ENCODE measurements at regions not wholly inside any gene's neighbourhood (a gene's known extent, or its start where the extent isn't known, plus 50 kb on each side); places are given as distances from the start of the nearest gene placed in this dataset.
A peak's percentile ranks its signal among the peaks of the same experiment; 100 is the strongest.

- H3K9me3 Mint-ChIP-seq (ENCODE audit: unreplicated experiment): no peaks in the 10 kb centered on the region
- no peak overlapping the region for H3K27ac Mint-ChIP-seq (ENCODE audit: unreplicated experiment)
- no peak overlapping the region for H3K4me3 Mint-ChIP-seq (ENCODE audit: unreplicated experiment)
- DNase-seq (ENCODE audit: low spot score): no peak
- TF ChIP-seq CTCF (IDR thresholded peaks at IDR 0.05; ENCODE audit: unreplicated experiment): no peak
- H3K36me3 Mint-ChIP-seq (ENCODE audit: low read depth, unreplicated experiment): no peaks in the 10 kb centered on the region
- H3K27me3 Mint-ChIP-seq (ENCODE audit: unreplicated experiment): peaks cover 2% of the 10 kb centered on the region
- no peaks in the 10 kb centered on the region for H3K4me1 Mint-ChIP-seq (ENCODE audit: unreplicated experiment)
These were observed 60.3 kb upstream of the HAPSTR1 start for GRCh38 chr16:9031107-9031506.

GRCh38 chr16:9033125-9033830 is 58.2 kb upstream of the HAPSTR1 start:
- no peaks in the 10 kb centered on the region for H3K36me3 Mint-ChIP-seq (ENCODE audit: low read depth, unreplicated experiment)
- H3K9me3 Mint-ChIP-seq (ENCODE audit: unreplicated experiment): no peaks in the 10 kb centered on the region
- no peak overlapping the region for H3K4me3 Mint-ChIP-seq (ENCODE audit: unreplicated experiment)
- no peak for DNase-seq (ENCODE audit: low spot score)
- TF ChIP-seq CTCF (IDR thresholded peaks at IDR 0.05; ENCODE audit: unreplicated experiment): peak; percentile 33
- no peaks in the 10 kb centered on the region for H3K4me1 Mint-ChIP-seq (ENCODE audit: unreplicated experiment)
- H3K27ac Mint-ChIP-seq (ENCODE audit: unreplicated experiment): no peak overlapping the region
- H3K27me3 Mint-ChIP-seq (ENCODE audit: unreplicated experiment): peaks cover 2% of the 10 kb centered on the region

- no peak for DNase-seq (ENCODE audit: low spot score)
- H3K4me3 Mint-ChIP-seq (ENCODE audit: unreplicated experiment): no peak overlapping the region
- H3K27ac Mint-ChIP-seq (ENCODE audit: unreplicated experiment): no peak overlapping the region
- no peaks in the 10 kb centered on the region for H3K4me1 Mint-ChIP-seq (ENCODE audit: unreplicated experiment)
- H3K27me3 Mint-ChIP-seq (ENCODE audit: unreplicated experiment): peaks cover 2% of the 10 kb centered on the region
- TF ChIP-seq CTCF (IDR thresholded peaks at IDR 0.05; ENCODE audit: unreplicated experiment): no peak
- no peaks in the 10 kb centered on the region for H3K9me3 Mint-ChIP-seq (ENCODE audit: unreplicated experiment)
- H3K36me3 Mint-ChIP-seq (ENCODE audit: low read depth, unreplicated experiment): no peaks in the 10 kb centered on the region
These were observed 57.4 kb upstream of the HAPSTR1 start for GRCh38 chr16:9034056-9034455.

- Mint-ChIP-seq H3K4me3 (ENCODE audit: unreplicated experiment) (no peak overlapping the region), H3K27me3 (ENCODE audit: unreplicated experiment) (no peaks in the 10 kb centered on the region), H3K27ac (ENCODE audit: unreplicated experiment) (no peak overlapping the region), H3K4me1 (ENCODE audit: unreplicated experiment) (no peaks in the 10 kb centered on the region), H3K36me3 (ENCODE audit: low read depth, unreplicated experiment) (no peaks in the 10 kb centered on the region), H3K9me3 (ENCODE audit: unreplicated experiment) (no peaks in the 10 kb centered on the region)
- no peak for DNase-seq (ENCODE audit: low spot score)
- TF ChIP-seq CTCF (IDR thresholded peaks at IDR 0.05; ENCODE audit: unreplicated experiment): no peak
These were observed 55.4 kb upstream of the HAPSTR1 start for GRCh38 chr16:9035996-9036395.

- no peaks in the 10 kb centered on the region for H3K36me3 Mint-ChIP-seq (ENCODE audit: low read depth, unreplicated experiment)
- H3K9me3 Mint-ChIP-seq (ENCODE audit: unreplicated experiment): no peaks in the 10 kb centered on the region
- H3K4me3 Mint-ChIP-seq (ENCODE audit: unreplicated experiment): no peak overlapping the region
- no peaks in the 10 kb centered on the region for H3K27me3 Mint-ChIP-seq (ENCODE audit: unreplicated experiment)
- TF ChIP-seq CTCF (IDR thresholded peaks at IDR 0.05; ENCODE audit: unreplicated experiment): no peak
- no peak overlapping the region for H3K27ac Mint-ChIP-seq (ENCODE audit: unreplicated experiment)
- no peaks in the 10 kb centered on the region for H3K4me1 Mint-ChIP-seq (ENCODE audit: unreplicated experiment)
- peak; percentile 17 for DNase-seq (ENCODE audit: low spot score)
These were observed 52.2 kb upstream of the HAPSTR1 start for GRCh38 chr16:9039210-9039609.

Data from endothelial cell (in vitro differentiated cells).